OCI-LY3 (cell line): ENCODE measurements at regions not wholly inside any gene's neighbourhood (a gene's known extent, or its start where the extent isn't known, plus 50 kb on each side); places are given as distances from the start of the nearest gene placed in this dataset.

ENCODE experiments used
- H2AFZ ChIP-seq: fragments of 200-600, 300-600 bp; shearing (Covaris generic); 2 replicates; pipeline ENCODE4 v1.6.0; 2014; ENCODE audit warnings: antibody characterized with exemption, low read depth, low read length
- H3K27ac ChIP-seq: fragments of 200-600, 300-600 bp; sonication (generic); 2 replicates; pipeline ENCODE4 v1.5.1; 2014; ENCODE audit warnings: mild to moderate bottlenecking, low read length, moderate library complexity, mixed read lengths
- H3K27me3 ChIP-seq: fragments of 200-600, 300-600 bp; sonication (generic); 2 replicates; pipeline ENCODE4 v1.6.1; 2014; ENCODE audit warnings: low read depth, low read length, mixed read lengths
- H3K36me3 ChIP-seq: fragments of 200-600, 300-600 bp; sonication (generic); replicated peaks from 2 replicates; pipeline ENCODE3; 2014; ENCODE audit warnings: low read depth, low read length, mixed read lengths
- H3K4me1 ChIP-seq: fragments of 300-600, 200-600 bp; sonication (generic); 2 replicates; pipeline ENCODE4 v1.6.1; 2014; ENCODE audit warnings: low read length, mixed read lengths
- H3K4me2 ChIP-seq: fragments of 200-600, 300-600 bp; sonication (generic); 2 replicates; pipeline ENCODE4 v1.6.1; 2014; ENCODE audit warnings: low read length, mixed read lengths
- H3K4me3 ChIP-seq: fragments of 300-600, 200-600 bp; sonication (generic); 2 replicates; pipeline ENCODE4 v1.5.1; 2014; ENCODE audit warnings: antibody characterized with exemption, mild to moderate bottlenecking, low read length, moderate library complexity
- H3K79me2 ChIP-seq: fragments of 300-600, 200-600 bp; shearing (Covaris generic); 2 replicates; pipeline ENCODE4 v1.6.1; 2014; ENCODE audit warnings: mild to moderate bottlenecking, low read length, mixed read lengths
- H3K9ac ChIP-seq: fragments of 300-600, 200-600 bp; shearing (Covaris generic); 2 replicates; pipeline ENCODE4 v1.6.0; 2014; ENCODE audit warnings: mild to moderate bottlenecking, low read length, moderate library complexity
- H3K9me3 ChIP-seq: fragments of 200-600, 300-600 bp; shearing (Covaris generic); 2 replicates; pipeline ENCODE4 v1.6.1; 2014; ENCODE audit warnings: low read length, mixed read lengths; ENCODE audit not compliant: insufficient read depth
- H4K20me1 ChIP-seq: fragments of 200-600, 300-600 bp; sonication (generic); 2 replicates; pipeline ENCODE4 v1.6.1; 2016; ENCODE audit warnings: low read length, mixed read lengths; ENCODE audit not compliant: insufficient read depth
- CTCF ChIP-seq: fragments of 200-600, 300-600 bp; sonication (generic); IDR thresholded peaks from 2 replicates; pipeline ENCODE4 v1.5.1; 2014; ENCODE audit warnings: antibody characterized with exemption, low read length, low read depth
- EZH2phosphoT487 ChIP-seq: fragments of 200-600 bp; shearing (Covaris generic); IDR thresholded peaks from 2 replicates; pipeline ENCODE4 v1.6.1; 2018; ENCODE audit warnings: antibody characterized with exemption, mixed run types, low read depth

- H3K9ac ChIP-seq: no peak overlapping the region
- TF ChIP-seq CTCF (peak; percentile 32; the same call in 1 of the 2 replicates), EZH2phosphoT487 (no peak)
- H4K20me1 ChIP-seq: no peaks in the 10 kb centered on the region
- H3K27me3 ChIP-seq: no peaks in the 10 kb centered on the region
- no peaks in the 10 kb centered on the region for H3K4me1 ChIP-seq
- no peak overlapping the region for H3K27ac ChIP-seq
- H3K4me3 ChIP-seq: no peak overlapping the region
- no peaks in the 10 kb centered on the region for H3K9me3 ChIP-seq
- no peaks in the 10 kb centered on the region for H3K79me2 ChIP-seq
- no peak overlapping the region for H3K4me2 ChIP-seq
- no peak overlapping the region for H2AFZ ChIP-seq
- no peaks in the 10 kb centered on the region for H3K36me3 ChIP-seq
These were observed 856.3 kb downstream of the SUCLG1 start for GRCh38 chr2:83602753-83603152.

- no peaks in the 10 kb centered on the region for H3K36me3 ChIP-seq
- TF ChIP-seq CTCF (no peak), EZH2phosphoT487 (no peak)
- no peak overlapping the region for H3K9ac ChIP-seq
- H3K27me3 ChIP-seq: no peaks in the 10 kb centered on the region
- H2AFZ ChIP-seq: no peak overlapping the region
- no peaks in the 10 kb centered on the region for H3K79me2 ChIP-seq
- no peaks in the 10 kb centered on the region for H3K9me3 ChIP-seq
- H3K4me2 ChIP-seq: no peak overlapping the region
- no peak overlapping the region for H3K4me3 ChIP-seq
- no peak overlapping the region for H3K27ac ChIP-seq
- H3K4me1 ChIP-seq: no peaks in the 10 kb centered on the region
- H4K20me1 ChIP-seq: no peaks in the 10 kb centered on the region
These were observed 862.3 kb downstream of the SUCLG1 start for GRCh38 chr2:83596592-83597282.

GRCh38 chr2:83595926-83596325, 863.2 kb downstream of the SUCLG1 start:
- TF ChIP-seq CTCF: no peak
- no peak for TF ChIP-seq EZH2phosphoT487
- H3K9me3 ChIP-seq: no peaks in the 10 kb centered on the region
- no peaks in the 10 kb centered on the region for H3K36me3 ChIP-seq
- no peak overlapping the region for H3K4me3 ChIP-seq
- no peaks in the 10 kb centered on the region for H3K79me2 ChIP-seq
- H3K9ac ChIP-seq: no peak overlapping the region
- no peak overlapping the region for H2AFZ ChIP-seq
- no peak overlapping the region for H3K4me2 ChIP-seq
- no peak overlapping the region for H3K27ac ChIP-seq
- no peaks in the 10 kb centered on the region for H3K27me3 ChIP-seq
- H4K20me1 ChIP-seq: no peaks in the 10 kb centered on the region
- H3K4me1 ChIP-seq: no peaks in the 10 kb centered on the region

GRCh38 chr2:83595121-83595690, 863.9 kb downstream of the SUCLG1 start:
- Histone ChIP-seq H3K9ac (no peak overlapping the region), H3K4me3 (no peak overlapping the region), H3K27ac (no peak overlapping the region), H4K20me1 (no peaks in the 10 kb centered on the region), H3K4me1 (no peaks in the 10 kb centered on the region), H3K4me2 (no peak overlapping the region), H3K79me2 (no peaks in the 10 kb centered on the region), H3K27me3 (no peaks in the 10 kb centered on the region), H2AFZ (no peak overlapping the region), H3K9me3 (no peaks in the 10 kb centered on the region), H3K36me3 (no peaks in the 10 kb centered on the region)
- TF ChIP-seq EZH2phosphoT487 (no peak), CTCF (no peak)
